Naive thymus-derived CD8-positive, alpha-beta T cell (primary cell): ENCODE measurements at regions not wholly inside any gene's neighbourhood (a gene's known extent, or its start where the extent isn't known, plus 50 kb on each side); places are given as distances from the start of the nearest gene placed in this dataset.

ENCODE experiments used
- ATAC-seq, 2 donors: fragments of 150-1000 bp; cut with Tn5 transposase in 1 of 2; sonication (Bioruptor Pico), chemical (Tn5 transposase) in 1 of 2; 1 replicate in 1 of 2; 2 replicates in 1 of 2; pipeline ENCODE4 v1.10.0; 2021; ENCODE audit warnings: mild to moderate bottlenecking in 2 of 2, moderate library complexity in 2 of 2
- POLR2A ChIA-PET: fragments of 350-600 bp; sonication (Branson Sonifier 250); formaldehyde crosslinking; loops from one replicate; lab custom pipeline; 2021; ENCODE audit warnings: antibody characterized with exemption; lab: Charles Lee
- DNase-seq, 10 donors: peaks; one replicate each; pipeline versions ENCODE4 v3.0.0 to v3.0.0-alpha.2; 2020 to 2022
- H3K27ac Mint-ChIP-seq, 10 donors: one replicate each; pipeline ENCODE4 v1.8.0; 2020 to 2022; ENCODE audit warnings: mild to moderate bottlenecking in 10 of 10, mixed read lengths in 10 of 10, moderate library complexity in 4 of 10, inconsistent platforms in 1 of 10
- H3K27me3 Mint-ChIP-seq, 5 donors: one replicate each; pipeline ENCODE4 v1.8.0; 2021 to 2022; ENCODE audit warnings: mixed read lengths in 5 of 5
- H3K36me3 Mint-ChIP-seq, 3 donors: one replicate each; pipeline ENCODE4 v1.8.0; 2020 to 2022; ENCODE audit warnings: mixed read lengths in 3 of 3, mild to moderate bottlenecking in 2 of 3, inconsistent platforms in 1 of 3
- H3K4me1 Mint-ChIP-seq, 4 donors: one replicate each; pipeline ENCODE4 v1.8.0; 2021 to 2022; ENCODE audit warnings: mixed read lengths in 4 of 4
- H3K4me3 Mint-ChIP-seq, 10 donors: one replicate each; pipeline ENCODE4 v1.8.0; 2020 to 2022; ENCODE audit warnings: mild to moderate bottlenecking in 10 of 10, mixed read lengths in 10 of 10, moderate library complexity in 6 of 10, inconsistent platforms in 1 of 10
- H3K9me3 Mint-ChIP-seq, 9 donors: one replicate each; pipeline ENCODE4 v1.8.0; 2020 to 2022; ENCODE audit warnings: mixed read lengths in 9 of 9, mild to moderate bottlenecking in 3 of 9, inconsistent platforms in 1 of 9, moderate library complexity in 1 of 9

- ATAC-seq: no peak
- Mint-ChIP-seq H3K27ac (no peak overlapping the region), H3K4me3 (no peak overlapping the region)
Observed at GRCh38 chr21:16838331-16838730, 674.5 kb upstream of the CXADR start.

GRCh38 chr21:16840538-16840937, 672.3 kb upstream of the CXADR start:
- no peak for ATAC-seq
- Mint-ChIP-seq H3K4me1 (no peaks in the 10 kb centered on the region), H3K27ac (no peak overlapping the region), H3K9me3 (peaks cover 0 to 11% (median 4%) of the 10 kb centered on the region in 9 donors), H3K27me3 (no peaks in the 10 kb centered on the region), H3K4me3 (no peak overlapping the region), H3K36me3 (no peaks in the 10 kb centered on the region)
- no peak for DNase-seq
- POLR2A ChIA-PET: no interaction called here

More at GRCh38 chr21:16838331-16838730, 674.5 kb upstream of the CXADR start:
- Mint-ChIP-seq H3K9me3 (peaks cover 0 to 8% (median 3%) of the 10 kb centered on the region in 9 donors), H3K36me3 (no peaks in the 10 kb centered on the region), H3K4me1 (no peaks in the 10 kb centered on the region), H3K27me3 (no peaks in the 10 kb centered on the region)
- no peak for DNase-seq
- POLR2A ChIA-PET: no interaction called here

GRCh38 chr21:16841975-16842695, 670.7 kb upstream of the CXADR start:
- no peak overlapping the region for H3K27ac Mint-ChIP-seq
- H3K4me1 Mint-ChIP-seq: no peaks in the 10 kb centered on the region
- DNase-seq (no peak), ATAC-seq (no peak)
- POLR2A ChIA-PET: no interaction called here
- H3K27me3 Mint-ChIP-seq: no peaks in the 10 kb centered on the region
- H3K9me3 Mint-ChIP-seq: peaks cover 0 to 11% (median 5%) of the 10 kb centered on the region in 9 donors
- no peak overlapping the region for H3K4me3 Mint-ChIP-seq
- no peaks in the 10 kb centered on the region for H3K36me3 Mint-ChIP-seq

GRCh38 chr21:16842696-16843035, 670.2 kb upstream of the CXADR start:
- POLR2A ChIA-PET: no interaction called here
- ATAC-seq (no peak), DNase-seq (no peak)
- Mint-ChIP-seq H3K4me3 (no peak overlapping the region), H3K4me1 (no peaks in the 10 kb centered on the region), H3K9me3 (peaks cover 0 to 11% (median 5%) of the 10 kb centered on the region in 9 donors), H3K27ac (no peak overlapping the region), H3K27me3 (no peaks in the 10 kb centered on the region), H3K36me3 (no peaks in the 10 kb centered on the region)

- no peak overlapping the region for H3K27ac Mint-ChIP-seq
- POLR2A ChIA-PET: no interaction called here
- no peaks in the 10 kb centered on the region for H3K36me3 Mint-ChIP-seq
- no peaks in the 10 kb centered on the region for H3K27me3 Mint-ChIP-seq
- H3K4me1 Mint-ChIP-seq: no peaks in the 10 kb centered on the region
- H3K4me3 Mint-ChIP-seq: no peak overlapping the region
- peaks cover 0 to 10% (median 4%) of the 10 kb centered on the region in 9 donors for H3K9me3 Mint-ChIP-seq
- ATAC-seq: no peak
- no peak for DNase-seq
Observed at GRCh38 chr21:16847211-16847610, 665.6 kb upstream of the CXADR start.

GRCh38 chr21:16851054-16851453, 661.8 kb upstream of the CXADR start:
- POLR2A ChIA-PET: no interaction called here
- Mint-ChIP-seq H3K4me1 (no peaks in the 10 kb centered on the region), H3K4me3 (no peak overlapping the region), H3K36me3 (no peaks in the 10 kb centered on the region), H3K27ac (no peak overlapping the region), H3K9me3 (peaks cover 3 to 19% (median 11%) of the 10 kb centered on the region in 9 donors), H3K27me3 (no peaks in the 10 kb centered on the region)
- DNase-seq (no peak), ATAC-seq (no peak)

- Mint-ChIP-seq H3K4me1 (no peaks in the 10 kb centered on the region), H3K27me3 (no peaks in the 10 kb centered on the region), H3K9me3 (peaks cover 5 to 37% (median 14%) of the 10 kb centered on the region in 9 donors), H3K4me3 (no peak overlapping the region), H3K27ac (no peak overlapping the region), H3K36me3 (no peaks in the 10 kb centered on the region)
- POLR2A ChIA-PET: no interaction called here
- ATAC-seq (no peak), DNase-seq (no peak)
Observed at GRCh38 chr21:16855164-16855667, 657.6 kb upstream of the CXADR start.

- H3K4me1 Mint-ChIP-seq: no peaks in the 10 kb centered on the region
- DNase-seq: no peak
- POLR2A ChIA-PET: no interaction called here
- H3K36me3 Mint-ChIP-seq: no peaks in the 10 kb centered on the region
- H3K4me3 Mint-ChIP-seq: no peak overlapping the region
- no peak overlapping the region for H3K27ac Mint-ChIP-seq
- H3K9me3 Mint-ChIP-seq: peaks cover 0 to 11% (median 4%) of the 10 kb centered on the region in 9 donors
- H3K27me3 Mint-ChIP-seq: no peaks in the 10 kb centered on the region
- ATAC-seq: no peak
Observed at GRCh38 chr21:16863362-16863905, 649.4 kb upstream of the CXADR start.

GRCh38 chr21:16863908-16864307, 648.9 kb upstream of the CXADR start:
- H3K27ac Mint-ChIP-seq: no peak overlapping the region
- no peak overlapping the region for H3K4me3 Mint-ChIP-seq
- ATAC-seq: no peak
- H3K9me3 Mint-ChIP-seq: peaks cover 0 to 10% (median under 1%) of the 10 kb centered on the region in 9 donors
- no peaks in the 10 kb centered on the region for H3K27me3 Mint-ChIP-seq
- no peaks in the 10 kb centered on the region for H3K36me3 Mint-ChIP-seq
- DNase-seq: no peak
- POLR2A ChIA-PET: no interaction called here
- H3K4me1 Mint-ChIP-seq: no peaks in the 10 kb centered on the region

- ATAC-seq: no peak
- POLR2A ChIA-PET: no interaction called here
- H3K27ac Mint-ChIP-seq: no peak overlapping the region
- H3K9me3 Mint-ChIP-seq: peaks cover 0 to 15% (median 2%) of the 10 kb centered on the region in 9 donors
- no peaks in the 10 kb centered on the region for H3K4me1 Mint-ChIP-seq
- H3K4me3 Mint-ChIP-seq: no peak overlapping the region
- no peaks in the 10 kb centered on the region for H3K36me3 Mint-ChIP-seq
- H3K27me3 Mint-ChIP-seq: no peaks in the 10 kb centered on the region
- no peak for DNase-seq
Observed at GRCh38 chr21:16865632-16866031, 647.2 kb upstream of the CXADR start.

- Mint-ChIP-seq H3K9me3 (peaks cover 0 to 17% (median 0%) of the 10 kb centered on the region in 9 donors), H3K36me3 (no peaks in the 10 kb centered on the region), H3K4me1 (no peaks in the 10 kb centered on the region), H3K27me3 (no peaks in the 10 kb centered on the region), H3K27ac (no peak overlapping the region), H3K4me3 (no peak overlapping the region)
- DNase-seq: no peak
- no peak for ATAC-seq
- POLR2A ChIA-PET: no interaction called here
Observed at GRCh38 chr21:16866851-16867250, 646.0 kb upstream of the CXADR start.

- H3K4me3 Mint-ChIP-seq: no peak overlapping the region
- H3K27me3 Mint-ChIP-seq: peaks cover 0 to 1% (median 0%) of the 10 kb centered on the region in 5 donors
- POLR2A ChIA-PET: no interaction called here
Observed at GRCh38 chr21:16870103-16870502, 642.7 kb upstream of the CXADR start.

GRCh38 chr21:16872616-16873015, 640.2 kb upstream of the CXADR start:
- Mint-ChIP-seq H3K4me3 (no peak overlapping the region), H3K9me3 (peaks cover 0 to 22% (median 3%) of the 10 kb centered on the region in 9 donors), H3K36me3 (no peaks in the 10 kb centered on the region), H3K27ac (no peak overlapping the region), H3K4me1 (no peaks in the 10 kb centered on the region), H3K27me3 (peaks cover 0 to 1% (median 0%) of the 10 kb centered on the region in 5 donors)
- POLR2A ChIA-PET: no interaction called here
- no peak for DNase-seq
- no peak for ATAC-seq

More at GRCh38 chr21:16870103-16870502, 642.7 kb upstream of the CXADR start:
- H3K9me3 Mint-ChIP-seq: peaks cover 0 to 21% (median 2%) of the 10 kb centered on the region in 9 donors
- no peak for DNase-seq
- H3K36me3 Mint-ChIP-seq: no peaks in the 10 kb centered on the region
- no peaks in the 10 kb centered on the region for H3K4me1 Mint-ChIP-seq
- ATAC-seq: no peak
- H3K27ac Mint-ChIP-seq: no peak overlapping the region
